Stimulated activated CD8-positive, alpha-beta memory T cell treated with anti-CD3 and anti-CD28 coated beads, Interleukin-7, amount 100 ng/mL, for 4 hours (primary cell): ENCODE measurements at regions not wholly inside any gene's neighbourhood (a gene's known extent, or its start where the extent isn't known, plus 50 kb on each side); places are given as distances from the start of the nearest gene placed in this dataset.

Experiments used
- DNase-seq, 2 donors: peaks; one replicate each; pipeline ENCODE4 v3.0.0-alpha.2; 2020; ENCODE audit warnings: low read depth in 2 of 2

DNA sequence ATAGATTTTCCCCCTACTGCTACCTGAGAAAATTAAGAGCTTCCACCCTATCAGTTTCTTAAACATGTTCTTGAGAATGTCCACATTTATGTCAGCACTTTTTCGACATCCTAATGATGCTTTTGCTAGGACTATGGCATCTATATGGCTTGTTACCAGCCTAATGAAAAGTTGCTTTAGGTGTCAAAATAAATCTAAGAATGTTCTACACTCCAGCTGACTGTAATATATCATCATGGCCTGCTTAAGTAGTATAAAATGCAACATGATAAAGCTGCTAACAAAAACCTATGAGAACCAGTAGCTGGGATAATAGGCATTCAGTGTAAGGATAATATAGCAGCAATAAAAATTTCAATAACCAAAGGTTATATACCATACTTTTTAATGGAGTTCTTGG is 1983.5 kb upstream of the CELF4 start:
- DNase-seq = no peak

DNA sequence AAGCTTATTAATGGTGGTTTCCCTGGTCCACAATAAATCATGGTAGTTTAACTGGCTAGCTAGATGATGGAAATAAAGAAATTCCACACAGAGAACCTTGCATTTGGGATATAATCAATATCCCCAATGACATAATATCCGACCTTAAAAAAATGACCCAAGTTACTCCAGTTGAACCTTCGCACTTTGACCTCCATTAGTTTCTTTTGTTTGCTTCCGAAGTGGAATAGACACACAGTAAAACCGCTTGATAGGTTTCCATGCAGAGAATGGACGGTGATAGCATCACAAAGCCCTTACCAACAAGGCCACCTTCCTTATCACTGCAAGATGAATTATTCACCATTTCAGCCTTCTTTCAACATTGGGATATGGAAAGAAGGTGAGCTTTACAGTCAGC is 1966.1 kb upstream of the CELF4 start:
- DNase-seq = no peak

DNA sequence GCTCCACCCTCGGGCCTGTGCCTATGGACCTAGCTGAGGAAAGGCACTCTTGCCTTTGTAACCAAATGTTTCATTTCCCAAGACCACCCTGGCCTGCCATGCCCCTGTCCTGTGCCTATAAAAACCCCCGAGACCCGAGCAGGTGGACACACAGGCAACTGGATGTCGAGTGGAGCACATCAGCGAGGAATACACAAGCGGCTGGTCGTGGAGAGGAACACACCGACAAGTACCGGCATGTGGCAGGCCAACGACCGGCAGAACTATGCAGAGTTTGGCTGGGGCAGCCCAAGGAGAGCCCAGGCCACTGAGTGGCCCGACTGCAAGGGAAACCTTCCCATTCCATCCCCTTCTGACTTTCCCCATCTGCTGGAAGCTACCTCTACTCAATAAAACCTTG is 1963.8 kb upstream of the CELF4 start:
- DNase-seq = no peak

DNA sequence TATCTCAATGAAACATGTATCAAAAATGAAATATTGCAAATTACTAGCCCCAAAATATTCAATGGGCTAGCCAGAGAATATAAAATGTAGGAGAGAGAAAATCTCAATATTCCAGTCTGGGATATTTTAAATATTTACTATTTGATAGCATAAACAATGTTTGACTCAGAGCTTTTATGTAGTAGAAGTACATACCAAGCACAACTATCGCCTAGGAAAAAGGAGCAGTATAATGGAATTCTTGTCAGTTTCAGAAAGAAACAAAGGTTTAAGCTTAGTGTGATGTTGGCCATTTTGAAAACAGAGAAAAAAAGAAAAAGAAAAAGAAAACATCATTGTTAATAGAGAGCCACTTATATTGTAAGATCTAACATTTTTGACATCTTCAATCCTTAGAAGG is 1961.9 kb upstream of the CELF4 start:
- DNase-seq = no peak

DNA sequence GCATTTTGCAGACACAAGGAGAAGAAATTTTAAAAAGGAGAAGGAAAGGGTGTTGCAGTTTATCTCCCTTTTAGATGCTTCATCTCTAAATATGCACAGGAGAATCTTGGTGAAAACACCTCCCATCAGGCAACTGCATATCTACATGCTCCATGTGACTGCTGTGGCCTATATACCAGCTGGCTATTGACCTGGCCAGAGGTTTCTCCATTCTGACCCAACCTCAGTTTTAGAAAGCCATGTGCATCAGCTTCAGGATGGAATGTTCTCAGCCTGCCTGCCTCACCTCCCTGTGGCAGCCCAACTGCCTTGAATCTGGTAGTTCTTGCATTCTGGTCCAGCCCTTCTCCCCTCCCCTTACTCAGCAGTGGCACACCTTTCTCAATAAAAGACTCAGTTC is 1958.8 kb upstream of the CELF4 start:
- DNase-seq = no peak

DNA sequence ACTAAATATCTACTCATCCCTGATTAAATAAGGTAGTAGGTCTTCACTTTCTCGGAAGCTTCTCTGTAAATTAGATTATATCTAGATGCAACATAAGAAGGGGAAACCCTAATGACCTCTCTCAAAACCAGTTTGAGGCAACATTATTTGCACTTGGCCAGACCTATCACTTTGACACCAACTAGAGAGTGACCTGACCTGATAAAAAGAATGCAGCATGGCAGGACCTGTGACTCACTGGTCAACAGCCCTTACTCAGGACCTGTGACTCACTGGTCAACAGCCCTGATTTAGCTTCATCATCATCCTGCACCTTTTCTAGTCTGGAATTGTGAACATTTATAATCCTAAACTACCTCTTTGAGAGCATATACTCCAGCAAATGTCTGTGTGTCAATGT is 1957.7 kb upstream of the CELF4 start:
- DNase-seq = no peak

DNA sequence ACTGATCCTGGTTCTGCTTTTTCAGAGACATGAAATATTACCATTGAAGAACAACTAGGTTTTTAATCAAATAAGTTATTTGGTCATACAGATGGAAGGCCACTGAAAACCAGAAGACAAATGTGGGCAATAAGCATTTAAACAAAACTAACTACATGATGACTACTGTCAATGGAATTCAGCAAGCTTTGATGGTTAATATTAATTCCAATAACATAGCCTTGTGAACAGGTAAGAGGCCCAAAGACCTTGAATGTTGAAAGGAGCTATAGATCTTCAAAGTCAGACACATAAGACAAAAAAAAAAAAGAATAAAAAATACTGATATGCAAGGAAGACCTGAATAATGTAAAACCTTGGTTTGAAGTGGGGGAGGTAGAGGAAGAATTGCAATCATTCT is 1955.6 kb upstream of the CELF4 start:
- DNase-seq = no peak

DNA sequence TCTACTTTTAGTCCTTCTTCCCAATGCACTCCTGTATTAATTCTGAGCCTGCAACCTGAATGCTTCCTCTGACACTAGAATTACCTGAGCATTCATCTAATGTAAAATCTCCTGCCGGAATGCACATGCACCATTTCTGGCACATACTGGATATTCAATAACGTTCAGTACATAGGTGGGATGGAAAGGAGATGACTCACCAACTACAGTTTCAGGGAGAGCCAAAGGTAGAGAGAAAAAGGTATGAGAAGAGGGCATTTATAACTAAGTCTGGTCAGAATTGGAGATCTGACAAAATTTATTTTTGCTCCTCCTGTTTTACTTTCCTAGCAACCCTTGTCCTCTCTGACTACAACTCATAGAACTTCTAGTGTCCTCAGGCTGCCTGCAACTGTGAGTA is 1954.1 kb upstream of the CELF4 start:
- no peak for DNase-seq

DNA sequence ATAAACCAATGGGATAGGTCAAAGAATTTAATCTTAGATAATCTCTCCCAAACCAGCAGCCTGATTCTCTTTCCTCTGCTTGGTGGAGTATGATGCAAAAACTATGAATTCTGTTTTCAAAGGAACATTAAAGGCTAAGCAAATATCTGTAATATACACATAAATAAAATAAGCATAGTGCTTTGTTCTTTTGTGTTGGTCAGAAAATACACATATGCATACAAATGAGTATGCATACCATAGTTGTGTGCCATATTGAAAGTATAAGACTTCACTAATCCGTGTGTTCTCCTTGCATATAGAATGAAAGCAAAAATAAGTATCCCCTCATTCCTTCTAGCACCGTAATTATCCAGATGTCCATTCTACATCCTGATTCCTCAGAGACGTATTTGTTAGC is 1949.7 kb upstream of the CELF4 start:
- no peak for DNase-seq

DNA sequence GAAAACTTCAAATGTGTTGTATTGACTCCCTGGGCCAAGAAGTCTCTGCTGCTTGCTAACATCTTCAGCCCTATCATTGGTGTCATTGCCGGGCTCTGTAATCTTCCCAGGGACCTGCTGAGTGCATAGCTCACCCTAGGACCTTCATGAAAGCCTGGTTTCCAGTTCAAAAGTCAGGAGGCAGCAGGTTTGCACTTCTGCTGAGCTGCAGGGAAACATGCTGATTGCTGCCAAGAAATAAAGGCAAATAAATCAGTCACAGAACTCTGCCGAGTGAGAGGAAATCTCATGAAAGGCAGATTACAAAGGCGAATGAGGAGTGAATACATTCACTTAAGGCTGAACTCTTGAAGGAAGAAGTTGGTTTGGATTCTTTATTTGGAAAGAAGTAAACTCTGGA is 1947.6 kb upstream of the CELF4 start:
- no peak for DNase-seq

DNA sequence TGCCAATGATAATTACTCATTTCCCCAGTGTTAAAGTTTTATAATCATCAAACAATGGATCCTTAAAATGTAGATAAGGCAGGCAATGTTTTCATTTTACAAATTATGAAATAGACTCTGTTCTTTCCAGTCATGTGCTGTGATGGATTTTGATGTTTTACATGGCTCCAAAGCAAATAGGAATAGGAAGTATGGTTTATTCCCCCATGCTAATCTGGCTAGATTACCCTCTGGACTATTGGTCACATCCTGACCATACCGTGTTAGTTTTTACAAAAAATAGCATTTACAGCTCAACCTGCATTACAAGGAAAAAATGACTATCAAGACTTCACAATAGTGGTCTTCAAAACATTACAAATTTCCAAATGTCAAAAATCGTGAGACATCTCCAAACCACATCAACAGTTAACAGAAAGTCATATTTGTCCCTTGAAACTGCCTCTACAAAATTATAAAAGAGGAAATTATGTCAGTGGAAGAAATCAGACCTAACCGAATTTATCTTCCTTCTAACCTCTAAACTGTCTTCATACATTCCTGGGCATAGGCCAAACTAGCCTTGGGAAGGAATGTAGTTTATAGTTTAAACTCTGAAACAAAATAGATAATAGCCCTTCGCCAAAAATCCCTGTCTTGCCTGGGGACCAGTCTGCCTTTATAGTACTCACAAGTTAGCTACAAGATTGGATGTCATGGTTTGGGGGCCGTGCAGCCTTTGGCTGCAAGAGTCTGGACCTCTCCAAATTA is 1941.2 kb upstream of the CELF4 start:
- DNase-seq = no peak

DNA sequence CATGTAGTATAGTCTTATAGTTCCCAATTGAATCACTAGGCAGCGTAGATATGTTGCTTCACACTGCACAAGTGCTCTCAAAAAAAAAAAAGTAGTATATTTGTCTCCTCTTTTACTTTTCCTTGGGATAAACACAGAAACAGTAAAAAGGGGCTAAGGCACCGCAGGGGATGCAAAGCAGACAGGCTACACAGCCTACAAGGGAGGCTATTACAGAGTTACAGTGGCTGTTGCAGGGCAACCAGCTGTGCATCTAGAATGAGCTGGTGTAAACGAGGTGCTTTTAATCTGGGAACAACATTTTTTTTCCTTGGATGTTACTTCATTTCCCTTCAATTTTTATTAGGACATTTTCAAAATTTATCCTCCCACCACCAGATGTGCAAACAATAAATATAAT is 1934.7 kb upstream of the CELF4 start:
- no peak for DNase-seq

DNA sequence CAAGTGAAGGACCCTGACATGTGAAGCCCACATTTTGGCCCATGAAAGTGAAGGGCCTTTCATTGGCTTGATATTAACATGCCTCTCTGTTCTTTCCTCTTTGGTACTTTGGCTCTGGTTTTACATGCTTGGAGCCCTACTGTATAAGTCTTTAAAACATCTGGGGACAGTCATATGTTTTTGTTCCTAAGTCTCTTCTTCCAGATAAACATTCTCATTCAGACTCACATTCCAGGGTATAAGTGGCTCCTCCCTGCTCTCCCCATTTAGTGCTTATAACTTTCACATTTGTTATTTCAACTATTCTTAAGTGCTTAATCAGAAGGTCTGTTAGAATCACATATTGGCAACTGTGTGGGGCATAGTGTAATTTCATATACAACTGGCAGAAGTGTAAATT is 1932.2 kb upstream of the CELF4 start:
- DNase-seq = no peak

DNA sequence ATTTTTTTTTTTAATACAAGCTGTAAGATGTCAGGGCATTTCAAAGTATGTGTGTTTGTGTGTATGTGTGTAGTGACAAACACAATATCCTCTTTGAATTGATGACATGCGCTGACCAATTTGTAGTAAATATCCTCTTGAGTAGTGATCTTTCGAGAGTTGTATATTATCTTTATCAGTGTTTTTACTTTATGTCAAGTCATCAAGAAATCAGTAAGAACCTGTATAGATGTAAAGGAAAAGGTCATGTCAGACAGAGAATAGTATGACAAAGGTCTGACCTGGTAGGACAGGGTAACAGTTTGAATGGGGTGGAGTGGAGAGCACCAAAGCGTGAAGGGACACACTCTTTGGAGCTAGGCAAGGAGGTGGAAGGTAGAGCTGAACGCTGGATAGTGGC is 1931.4 kb upstream of the CELF4 start:
- no peak for DNase-seq

DNA sequence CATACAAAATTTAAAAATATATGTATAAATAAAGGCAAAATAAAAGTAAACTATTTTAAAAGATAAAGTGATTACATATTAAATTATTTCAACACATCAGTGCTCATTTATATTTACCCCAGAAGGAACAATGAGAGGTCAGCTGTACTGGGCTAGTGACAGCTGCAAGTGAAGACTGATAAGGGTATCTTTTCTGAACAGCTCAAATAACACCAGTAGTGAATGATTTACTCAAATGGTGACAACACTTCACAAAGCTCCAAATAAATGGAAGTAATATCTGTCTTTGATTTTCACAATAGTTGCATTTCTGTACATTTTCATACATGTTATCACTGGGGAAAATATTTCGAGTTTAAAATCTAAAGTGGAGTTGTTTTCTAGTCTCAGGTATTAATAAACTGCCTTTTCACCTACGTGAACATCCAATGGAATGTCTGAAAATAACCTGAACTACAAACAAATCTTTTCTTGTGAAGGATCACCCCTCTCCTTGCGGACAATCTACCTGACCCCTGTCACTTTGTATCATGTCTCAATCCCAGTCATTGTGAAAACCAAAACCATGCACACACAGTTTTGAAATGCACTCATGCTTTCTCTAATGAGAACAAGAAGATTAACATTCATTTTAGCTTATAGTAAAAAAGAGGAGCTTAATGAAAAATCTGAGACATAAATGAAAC is 1928.8 kb upstream of the CELF4 start:
- DNase-seq = no peak

DNA sequence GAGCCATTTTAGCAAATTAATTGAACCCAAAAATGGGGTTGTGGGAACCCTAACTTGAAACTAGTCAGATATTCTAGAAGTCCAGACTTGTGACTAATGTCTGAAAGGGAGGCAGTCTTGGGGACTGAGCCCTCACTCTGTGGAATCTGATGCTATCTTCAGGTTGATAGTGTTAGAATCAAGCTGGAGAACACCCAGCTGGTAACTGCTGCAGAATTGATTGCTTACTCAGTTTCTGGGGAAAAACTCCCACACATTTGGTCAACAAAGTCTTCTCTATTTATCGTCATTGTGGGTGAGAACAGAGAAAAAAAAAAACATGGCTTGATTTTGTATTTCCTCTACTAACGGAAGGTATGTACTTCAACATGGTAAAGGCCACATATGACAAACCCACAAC is 1925.8 kb upstream of the CELF4 start:
- no peak for DNase-seq

DNA sequence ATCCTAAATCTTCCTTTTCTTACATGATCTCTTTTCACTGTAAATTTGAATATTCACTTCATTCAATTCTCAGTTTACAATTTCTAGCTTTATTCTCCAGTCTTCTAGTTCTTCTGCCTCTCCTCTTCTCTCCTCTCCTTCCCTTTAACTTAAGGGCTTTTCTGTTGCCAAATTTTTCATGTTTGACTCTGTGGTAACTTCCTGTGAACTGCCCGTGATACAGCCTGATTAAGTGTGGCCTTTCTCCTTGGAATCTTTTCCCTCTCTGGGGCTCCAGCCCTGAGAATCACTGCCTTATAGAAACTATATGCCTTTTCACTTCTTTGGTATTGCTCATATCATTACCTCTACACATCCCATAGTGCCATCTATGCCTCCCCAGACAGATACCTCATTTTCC is 1923.8 kb upstream of the CELF4 start:
- no peak for DNase-seq

DNA sequence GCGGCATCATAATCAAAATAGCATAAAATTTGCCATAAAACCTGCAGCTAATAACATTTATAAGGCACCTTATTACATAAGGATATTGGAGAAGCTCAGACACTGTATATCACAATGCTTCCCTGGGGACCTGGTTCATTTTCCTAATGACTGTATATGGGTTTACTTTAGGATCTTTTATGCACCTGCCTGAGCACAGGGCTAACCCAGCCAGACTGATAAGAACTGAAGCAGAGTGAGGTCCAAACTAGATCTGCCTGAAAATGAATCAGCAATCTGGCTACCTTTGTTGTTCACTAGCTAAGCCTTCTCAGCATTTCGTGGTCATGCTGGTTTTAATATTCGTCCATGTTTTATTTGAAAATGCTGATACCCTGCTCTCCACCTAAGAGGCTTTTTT is 1922.3 kb upstream of the CELF4 start:
- no peak for DNase-seq

DNA sequence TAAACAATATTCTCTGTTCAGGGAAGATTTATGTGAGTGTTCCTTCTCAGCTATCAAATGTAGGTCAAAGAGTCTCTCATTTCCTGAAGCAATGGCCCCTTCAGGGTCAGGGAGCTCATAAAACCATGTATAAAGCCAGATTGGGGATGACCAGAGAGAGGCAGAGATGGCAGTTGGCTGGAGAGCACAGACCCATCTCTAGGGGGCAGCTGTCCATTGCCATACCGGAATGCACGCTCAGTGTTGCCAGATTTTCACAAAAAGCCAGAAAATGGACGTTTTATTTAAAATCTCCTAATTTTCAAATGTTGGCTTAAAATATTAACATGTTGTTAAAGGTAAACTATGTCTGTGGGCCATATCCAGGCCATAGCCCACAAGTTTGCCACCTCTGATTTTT is 1920.7 kb upstream of the CELF4 start:
- DNase-seq = no peak

DNA sequence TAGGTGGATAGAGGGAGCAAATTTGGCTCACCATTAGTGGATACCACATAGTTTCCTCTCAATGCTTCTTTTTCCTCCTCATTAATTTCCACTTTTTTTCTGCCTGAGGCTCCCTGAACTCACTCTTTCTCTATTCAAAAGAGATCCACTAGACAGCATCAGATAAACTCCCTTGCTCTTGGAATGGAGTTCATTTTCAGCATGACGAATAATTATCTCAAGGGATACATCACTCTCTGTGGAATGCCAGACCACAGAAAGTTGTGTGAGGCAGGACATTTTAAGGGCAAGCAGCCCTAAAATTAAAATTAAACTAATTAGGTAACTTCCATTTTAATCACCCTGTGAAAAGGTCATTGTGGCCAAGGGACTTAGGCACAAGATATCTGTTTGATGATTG is 1920.1 kb upstream of the CELF4 start:
- DNase-seq = no peak

DNA sequence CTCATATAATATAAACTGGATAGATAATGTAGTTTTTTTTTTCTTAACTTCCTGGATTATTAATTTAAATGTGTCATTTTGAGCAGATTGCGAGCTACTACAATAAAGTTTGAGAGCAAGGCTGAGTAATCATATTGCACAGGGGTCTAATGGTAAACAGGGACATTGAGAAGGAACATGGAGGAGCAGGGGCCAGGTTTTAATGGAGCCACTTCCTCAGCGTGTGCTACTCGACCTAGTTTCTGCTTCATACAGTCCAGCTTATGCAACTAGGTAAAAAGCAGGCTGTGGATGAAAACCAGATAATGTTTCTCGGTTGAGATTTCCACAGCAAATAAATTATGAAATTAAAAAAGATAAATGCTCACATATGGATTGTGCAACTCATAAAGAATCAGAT is 1915.7 kb upstream of the CELF4 start:
- no peak for DNase-seq

DNA sequence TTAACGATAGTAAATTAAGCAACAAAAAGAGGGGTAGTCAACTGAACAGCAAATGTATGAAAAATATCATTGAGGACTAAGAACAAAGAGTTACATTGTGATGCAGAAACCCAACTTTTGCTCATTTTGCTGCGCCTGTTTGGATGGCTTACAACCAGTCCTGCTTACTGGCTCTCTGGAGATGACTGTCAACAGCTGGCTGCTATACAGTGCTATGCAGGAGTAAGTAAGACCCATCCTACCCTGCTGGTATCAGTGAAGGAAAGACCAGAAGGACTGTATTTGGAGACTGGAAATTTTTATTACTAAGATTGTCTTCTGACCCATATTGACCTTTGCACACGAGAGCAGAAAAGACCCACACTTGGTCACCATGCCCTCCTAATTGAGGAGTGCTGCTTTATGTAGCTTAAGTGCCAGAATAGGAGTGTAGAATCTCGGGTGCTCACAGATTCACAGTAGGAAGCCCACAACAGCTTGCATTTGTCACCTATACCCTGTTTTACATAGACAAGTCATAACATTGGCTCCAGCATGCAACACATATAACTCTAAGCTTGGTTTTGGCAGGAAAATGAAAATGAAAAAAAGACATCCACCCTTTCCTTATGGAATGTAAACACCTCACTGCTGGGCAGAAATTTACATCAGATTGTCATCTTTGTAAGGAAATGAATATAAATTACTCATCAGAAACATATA is 1915.0 kb upstream of the CELF4 start:
- DNase-seq = no peak

DNA sequence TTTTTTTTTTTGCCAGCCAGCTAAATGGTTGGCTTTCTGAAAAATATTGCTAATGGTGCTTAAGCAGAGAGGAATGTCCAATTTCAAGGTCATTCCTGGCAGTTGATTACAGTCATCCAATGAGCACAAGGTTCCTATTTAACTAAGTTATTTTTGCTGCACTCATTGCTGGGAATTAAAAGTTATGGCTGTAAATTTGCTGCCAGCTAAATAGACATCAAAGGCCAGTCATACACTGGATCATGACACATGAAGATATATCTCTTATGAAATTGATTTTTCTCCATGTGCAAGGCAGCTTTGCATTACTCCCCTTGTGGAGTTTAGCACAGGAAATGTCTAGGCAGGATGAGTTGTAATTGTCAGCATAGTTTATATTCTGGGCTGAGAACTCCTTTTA is 1898.4 kb upstream of the CELF4 start:
- no peak for DNase-seq
